Neural crest cell (in vitro differentiated cells): ENCODE measurements at regions not wholly inside any gene's neighbourhood (a gene's known extent, or its start where the extent isn't known, plus 50 kb on each side); places are given as distances from the start of the nearest gene placed in this dataset.
"Not testable (repeated sequence)": the region's sequence is repeated elsewhere in the genome, so short reads cannot be mapped to it uniquely, and the experiment has no call there.

Experiments used
- DNase-seq: peaks from one replicate; pipeline ENCODE4 v3.0.0; 2021; ENCODE audit warnings: low read depth, mixed read lengths, low spot score
- H3K27ac Mint-ChIP-seq: one replicate; pipeline ENCODE4 v1.8.0; 2021; ENCODE audit warnings: mild to moderate bottlenecking, mixed read lengths; ENCODE audit not compliant: unreplicated experiment
- H3K27me3 Mint-ChIP-seq: 2 replicates; pipeline ENCODE4 v1.8.0; 2021; ENCODE audit warnings: low read depth, mild to moderate bottlenecking, mixed read lengths
- H3K36me3 Mint-ChIP-seq: 2 replicates; pipeline ENCODE4 v1.8.0; 2021; ENCODE audit warnings: low read depth, mild to moderate bottlenecking, mixed read lengths
- H3K4me1 Mint-ChIP-seq: 2 replicates; pipeline ENCODE4 v1.8.0; 2021; ENCODE audit warnings: mixed read lengths
- H3K4me3 Mint-ChIP-seq: one replicate; pipeline ENCODE4 v1.8.0; 2021; ENCODE audit warnings: mild to moderate bottlenecking, mixed read lengths
- H3K9me3 Mint-ChIP-seq: 2 replicates; pipeline ENCODE4 v1.8.0; 2021; ENCODE audit warnings: mixed read lengths
- TF ChIP-seq, protein P1 (sequence below): fragments of 200-600 bp; sonication (generic); conservative IDR thresholded peaks from 2 replicates; pipeline ENCODE4 v1.5.0; 2021; ENCODE audit warnings: antibody characterized with exemption, mild to moderate bottlenecking

DNA sequence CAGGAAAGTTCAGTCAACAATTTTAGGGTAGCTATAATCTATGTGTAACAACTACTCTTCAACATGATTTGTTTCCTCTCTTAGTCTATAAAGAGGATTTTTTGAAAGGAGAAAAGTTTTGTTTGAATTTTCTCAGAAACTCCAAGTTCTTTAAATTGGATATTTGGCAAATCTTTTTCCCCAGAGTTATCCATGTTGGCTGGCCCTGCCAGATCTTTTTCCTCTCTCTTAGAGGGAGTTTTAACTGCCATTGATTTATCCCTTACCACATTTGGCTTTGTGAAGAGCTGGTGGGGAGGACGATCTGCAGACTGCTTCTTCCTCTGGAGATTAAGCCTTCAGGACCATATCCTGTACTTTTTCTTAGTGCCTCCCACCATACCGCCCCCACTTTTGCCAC, 64.9 kb upstream of the ROPN1 start:
- H3K27me3 Mint-ChIP-seq, result no peaks in the 10 kb centered on the region
- H3K4me1 Mint-ChIP-seq, result peaks cover 22% of the 10 kb centered on the region
- peaks cover 2% of the 10 kb centered on the region for H3K9me3 Mint-ChIP-seq
- no peak overlapping the region for H3K4me3 Mint-ChIP-seq
- TF ChIP-seq, protein P1, sequence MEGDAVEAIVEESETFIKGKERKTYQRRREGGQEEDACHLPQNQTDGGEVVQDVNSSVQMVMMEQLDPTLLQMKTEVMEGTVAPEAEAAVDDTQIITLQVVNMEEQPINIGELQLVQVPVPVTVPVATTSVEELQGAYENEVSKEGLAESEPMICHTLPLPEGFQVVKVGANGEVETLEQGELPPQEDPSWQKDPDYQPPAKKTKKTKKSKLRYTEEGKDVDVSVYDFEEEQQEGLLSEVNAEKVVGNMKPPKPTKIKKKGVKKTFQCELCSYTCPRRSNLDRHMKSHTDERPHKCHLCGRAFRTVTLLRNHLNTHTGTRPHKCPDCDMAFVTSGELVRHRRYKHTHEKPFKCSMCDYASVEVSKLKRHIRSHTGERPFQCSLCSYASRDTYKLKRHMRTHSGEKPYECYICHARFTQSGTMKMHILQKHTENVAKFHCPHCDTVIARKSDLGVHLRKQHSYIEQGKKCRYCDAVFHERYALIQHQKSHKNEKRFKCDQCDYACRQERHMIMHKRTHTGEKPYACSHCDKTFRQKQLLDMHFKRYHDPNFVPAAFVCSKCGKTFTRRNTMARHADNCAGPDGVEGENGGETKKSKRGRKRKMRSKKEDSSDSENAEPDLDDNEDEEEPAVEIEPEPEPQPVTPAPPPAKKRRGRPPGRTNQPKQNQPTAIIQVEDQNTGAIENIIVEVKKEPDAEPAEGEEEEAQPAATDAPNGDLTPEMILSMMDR, result no peak
- H3K36me3 Mint-ChIP-seq, result peaks cover 3% of the 10 kb centered on the region
- no peak overlapping the region for H3K27ac Mint-ChIP-seq
- no peak for DNase-seq

DNA sequence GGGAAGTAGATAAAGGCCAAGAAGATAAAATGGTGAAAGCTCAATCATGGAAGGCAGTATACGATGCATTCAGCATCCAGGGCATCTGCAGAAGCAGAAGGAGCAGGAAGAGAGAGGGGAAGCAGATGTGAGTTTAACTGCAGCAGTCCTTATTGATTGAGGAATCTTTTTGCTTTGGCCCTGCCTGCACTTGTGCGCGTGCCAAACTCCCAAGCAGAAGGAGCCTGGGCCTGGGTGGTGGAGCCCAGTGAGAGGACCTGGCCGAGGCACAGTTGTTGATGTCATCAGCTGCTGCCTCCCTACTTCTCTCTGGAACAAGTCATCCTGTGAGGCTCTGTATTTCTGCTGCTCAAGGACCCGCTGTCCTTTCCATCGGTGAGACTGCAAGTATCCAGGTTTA, 65.5 kb upstream of the ROPN1 start:
- TF ChIP-seq, protein P1, result no peak
- H3K4me1 Mint-ChIP-seq, result peaks cover 22% of the 10 kb centered on the region
- peaks cover 2% of the 10 kb centered on the region for H3K9me3 Mint-ChIP-seq
- no peaks in the 10 kb centered on the region for H3K27me3 Mint-ChIP-seq
- H3K27ac Mint-ChIP-seq, result peak overlapping the region; percentile 73
- no peak overlapping the region for H3K4me3 Mint-ChIP-seq
- DNase-seq, result no peak
- H3K36me3 Mint-ChIP-seq, result peaks cover 3% of the 10 kb centered on the region

DNA sequence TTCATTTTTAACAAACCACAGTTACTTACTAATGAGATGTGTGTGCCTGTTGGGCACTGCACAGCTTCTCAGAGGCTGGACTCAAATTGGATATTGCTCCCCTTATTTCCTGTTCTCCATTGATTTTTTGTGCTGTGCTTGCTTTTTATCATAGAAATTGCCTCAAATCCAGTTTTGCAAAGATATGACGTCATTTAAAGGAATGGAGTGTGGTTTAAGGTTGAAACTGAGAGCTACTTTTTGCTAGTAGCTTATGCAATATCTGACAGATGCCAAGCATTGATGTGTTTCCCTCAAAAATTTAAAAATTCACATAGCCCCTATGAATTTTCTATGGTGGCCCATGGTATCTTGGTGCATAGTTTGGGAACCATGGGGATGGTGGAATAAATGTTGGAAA, 67.7 kb upstream of the ROPN1 start:
- peaks cover 2% of the 10 kb centered on the region for H3K9me3 Mint-ChIP-seq
- no peak overlapping the region for H3K27ac Mint-ChIP-seq
- peaks cover 3% of the 10 kb centered on the region for H3K36me3 Mint-ChIP-seq
- H3K4me1 Mint-ChIP-seq, result peaks cover 22% of the 10 kb centered on the region
- DNase-seq, result no peak
- no peaks in the 10 kb centered on the region for H3K27me3 Mint-ChIP-seq
- TF ChIP-seq, protein P1, result no peak
- H3K4me3 Mint-ChIP-seq, result no peak overlapping the region

DNA sequence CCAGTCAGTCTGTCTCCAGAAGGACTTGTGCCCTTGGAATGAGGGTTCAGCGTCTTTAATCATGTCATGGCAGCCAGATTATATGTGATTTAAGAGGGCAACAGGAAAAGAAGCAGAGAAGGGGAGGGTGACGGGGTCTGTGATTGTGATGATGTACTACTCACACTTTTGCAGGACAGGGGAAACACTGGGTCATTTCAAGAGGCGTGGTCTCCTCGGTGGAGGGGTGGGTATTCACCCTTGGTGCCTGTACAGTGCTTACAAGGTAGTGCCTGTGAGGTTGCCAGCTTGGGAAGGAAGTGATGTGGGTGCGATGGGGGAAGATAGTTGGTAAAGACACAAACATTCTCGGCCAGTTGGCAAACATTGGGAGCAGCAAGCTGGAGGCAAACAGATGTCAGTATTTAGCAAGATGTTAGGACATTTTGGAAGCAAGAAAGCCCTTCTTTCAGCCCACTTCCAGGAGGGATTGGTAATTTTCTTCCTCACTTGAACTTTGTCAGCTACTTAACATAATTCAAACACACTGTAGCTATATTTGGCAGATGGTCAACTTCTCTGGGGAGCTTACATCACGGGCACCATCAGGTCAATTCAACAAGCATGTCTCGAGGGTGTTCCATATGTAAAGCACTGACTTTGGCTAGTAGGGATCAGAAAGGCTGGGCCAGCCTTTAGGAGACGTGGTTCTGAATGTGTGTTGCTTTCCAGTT, 71.4 kb upstream of the ROPN1 start:
- Mint-ChIP-seq H3K9me3 (peaks cover 2% of the 10 kb centered on the region), H3K4me1 (peaks cover under 1% of the 10 kb centered on the region), H3K4me3 (no peak overlapping the region), H3K36me3 (no peaks in the 10 kb centered on the region), H3K27me3 (no peaks in the 10 kb centered on the region), H3K27ac (no peak overlapping the region)
- TF ChIP-seq, protein P1, result no peak
- DNase-seq, result no peak

DNA sequence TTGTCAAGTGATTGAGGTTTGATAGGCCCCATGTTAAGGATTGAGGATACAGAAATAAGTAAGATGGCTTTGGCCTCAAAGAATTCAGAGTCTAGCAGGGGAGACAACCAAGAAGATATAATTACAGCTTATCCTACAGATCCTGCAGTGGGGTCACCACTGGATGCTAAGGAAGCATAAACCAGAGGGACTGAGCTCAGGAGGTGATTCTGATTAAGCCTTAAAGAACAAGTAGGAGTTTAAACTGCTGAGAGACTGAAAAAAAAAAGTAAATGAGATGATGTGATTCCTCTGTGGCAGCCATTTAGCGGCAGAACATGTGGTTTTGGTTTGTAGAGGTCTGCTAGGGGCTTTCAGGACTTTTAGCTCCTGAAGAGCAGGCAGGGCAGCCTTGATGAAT, 72.1 kb upstream of the ROPN1 start:
- TF ChIP-seq, protein P1, result no peak
- Mint-ChIP-seq H3K4me3 (no peak overlapping the region), H3K36me3 (no peaks in the 10 kb centered on the region), H3K4me1 (peaks cover 7% of the 10 kb centered on the region), H3K27me3 (no peaks in the 10 kb centered on the region), H3K9me3 (no peaks in the 10 kb centered on the region), H3K27ac (no peak overlapping the region)
- DNase-seq, result no peak

DNA sequence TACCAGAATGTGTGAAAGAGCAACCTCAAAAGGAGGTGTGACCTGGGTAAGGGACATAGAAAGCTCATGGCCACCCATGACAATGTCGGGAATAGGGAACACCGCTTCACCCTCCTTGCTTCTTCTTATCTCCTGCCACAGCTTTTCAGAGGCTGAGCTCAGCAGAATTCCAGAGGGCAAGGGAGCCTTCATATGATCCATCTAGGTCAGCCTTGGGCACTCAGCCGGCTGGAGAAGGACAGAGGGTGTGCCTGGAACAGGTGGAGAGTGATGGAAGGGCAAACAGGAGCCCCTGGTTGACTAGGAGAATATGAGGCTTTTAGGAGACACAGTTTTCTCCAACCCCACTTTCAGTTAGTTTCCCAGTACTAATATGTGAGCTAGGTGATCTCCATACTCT, 74.6 kb upstream of the ROPN1 start:
- H3K4me1 Mint-ChIP-seq, H3K4me3 Mint-ChIP-seq, H3K9me3 Mint-ChIP-seq, H3K27me3 Mint-ChIP-seq, DNase-seq, H3K27ac Mint-ChIP-seq, H3K36me3 Mint-ChIP-seq: not testable (repeated sequence)

DNA sequence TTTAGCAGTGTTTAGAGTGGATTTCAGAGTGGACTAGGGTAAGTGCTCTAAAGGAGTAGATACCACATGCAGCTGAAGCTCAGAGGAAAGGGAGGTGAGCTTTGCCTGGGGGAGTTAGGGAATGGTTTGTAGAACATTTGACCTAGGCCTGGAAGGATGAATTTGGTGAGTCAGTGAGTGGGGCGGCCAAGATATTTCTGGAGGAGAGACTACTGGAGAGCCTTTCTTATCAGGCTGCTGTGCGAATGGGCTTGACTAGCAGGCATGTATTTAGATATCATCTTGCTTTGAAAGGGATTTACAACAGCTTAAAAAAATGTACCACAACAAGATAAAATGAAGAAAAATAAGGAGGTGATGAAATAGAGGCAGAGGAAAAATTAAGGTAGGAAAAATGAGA, 77.8 kb upstream of the ROPN1 start:
- not testable (repeated sequence) for H3K4me3 Mint-ChIP-seq, H3K27me3 Mint-ChIP-seq, H3K36me3 Mint-ChIP-seq, H3K4me1 Mint-ChIP-seq, DNase-seq, H3K9me3 Mint-ChIP-seq, H3K27ac Mint-ChIP-seq

DNA sequence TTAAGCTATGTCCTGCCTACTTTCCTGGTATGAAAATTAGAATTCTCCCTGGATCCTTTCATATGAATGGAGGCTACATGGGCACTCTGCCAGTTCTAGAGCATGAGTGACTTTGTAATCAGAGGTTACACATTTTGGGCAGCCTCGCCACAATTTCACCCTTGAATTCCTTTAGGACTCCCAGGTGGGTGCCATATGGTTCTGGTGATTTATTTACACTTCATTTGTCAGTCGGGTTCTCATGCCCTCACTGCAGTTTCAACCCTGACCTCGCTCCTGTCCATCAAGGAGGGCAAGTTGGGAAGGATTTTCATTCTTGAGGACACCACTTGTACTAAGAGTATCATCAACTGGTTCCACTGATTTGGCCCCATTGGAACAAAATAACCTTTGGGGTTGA, 83.2 kb upstream of the ROPN1 start:
- not testable (repeated sequence) for H3K9me3 Mint-ChIP-seq, H3K27ac Mint-ChIP-seq, H3K4me3 Mint-ChIP-seq, H3K36me3 Mint-ChIP-seq, H3K4me1 Mint-ChIP-seq, H3K27me3 Mint-ChIP-seq, DNase-seq
